Colonic mucosa (tissue), 4 donors: ENCODE measurements at regions not wholly inside any gene's neighbourhood (a gene's known extent, or its start where the extent isn't known, plus 50 kb on each side); places are given as distances from the start of the nearest gene placed in this dataset.
"Not testable (repeated sequence)": the region's sequence is repeated elsewhere in the genome, so short reads cannot be mapped to it uniquely, and the experiment has no call there.

ENCODE experiments used
- DNase-seq: peaks from one replicate; pipeline ENCODE4 v3.0.0-alpha.2; 2020
- H3K27ac ChIP-seq: fragments of 200-600 bp; one replicate; pipeline ENCODE4 v1.8.0; 2021
- H3K27me3 ChIP-seq: fragments of 200-600 bp; one replicate; pipeline ENCODE4 v1.8.0; 2021
- H3K36me3 ChIP-seq: fragments of 200-600 bp; one replicate; pipeline ENCODE4 v1.8.0; 2021
- H3K4me1 ChIP-seq: fragments of 200-600 bp; one replicate; pipeline ENCODE4 v1.8.0; 2021; ENCODE audit warnings: mild to moderate bottlenecking
- H3K4me3 ChIP-seq: fragments of 200-600 bp; one replicate; pipeline ENCODE4 v1.8.0; 2021
- H3K9ac ChIP-seq, 2 donors: one replicate each; pipeline ENCODE4 v1.7.0; 2013; ENCODE audit warnings: control low read depth in 2 of 2, low read depth in 2 of 2, low read length in 2 of 2
- H3K9me3 ChIP-seq: fragments of 200-600 bp; one replicate; pipeline ENCODE4 v1.8.0; 2021
- CTCF ChIP-seq: fragments of 200-600 bp; IDR thresholded peaks from one replicate; pipeline ENCODE4 v1.8.0; 2022; ENCODE audit warnings: antibody characterized with exemption, mild to moderate bottlenecking
- intact Hi-C: fragments of 100-400 bp; cut with DNase I; formaldehyde crosslinking; loops from one replicate; pipeline ENCODE4 v1.14.1; 2022
- donor health status: healthy.
- donor health status: DM: no; HTN: no; CAD: no.
- donor health status: DM: no; HTN: no; CAD: no.

DNA sequence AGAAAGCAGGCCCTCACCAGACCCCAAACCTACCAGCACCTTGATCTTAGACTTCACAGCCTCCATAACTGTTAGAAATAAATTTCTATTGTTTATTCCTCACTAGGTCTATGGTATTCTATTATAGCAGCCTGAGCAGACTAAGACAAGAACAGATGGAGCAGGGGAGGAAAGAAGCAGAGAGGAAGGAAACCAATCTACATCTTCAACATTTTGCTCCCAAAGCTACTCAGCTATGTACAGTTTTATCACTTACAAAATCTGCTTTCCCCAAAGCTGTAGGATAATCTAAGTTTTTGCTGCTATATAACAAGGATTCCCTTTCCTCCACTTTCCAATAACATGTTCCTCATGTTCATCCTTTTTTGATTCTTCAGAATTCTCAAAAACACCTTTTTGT lies 274.4 kb upstream of the CHAC2 start:
- Histone ChIP-seq H3K36me3 (no peaks in the 10 kb centered on the region), H3K27me3 (no peaks in the 10 kb centered on the region), H3K9me3 (no peaks in the 10 kb centered on the region), H3K4me3 (no peak overlapping the region), H3K4me1 (no peaks in the 10 kb centered on the region), H3K27ac (no peak overlapping the region), H3K9ac (no peak overlapping the region)
- DNase-seq, result no peak
- TF ChIP-seq CTCF, result no peak
- intact Hi-C loops, result no loop called here

GRCh38 chr2:53490659-53491058 lies 276.9 kb upstream of the CHAC2 start:
- Histone ChIP-seq H3K36me3 (no peaks in the 10 kb centered on the region), H3K9me3 (no peaks in the 10 kb centered on the region), H3K27ac (no peak overlapping the region), H3K9ac (no peak overlapping the region), H3K4me1 (no peaks in the 10 kb centered on the region), H3K4me3 (no peak overlapping the region), H3K27me3 (no peaks in the 10 kb centered on the region)
- no peak for DNase-seq
- TF ChIP-seq CTCF, result no peak
- intact Hi-C loops, result no loop called here

GRCh38 chr2:53486185-53486899 lies 281.3 kb upstream of the CHAC2 start:
- DNase-seq, H3K27ac ChIP-seq, intact Hi-C loops, H3K9ac ChIP-seq, H3K4me3 ChIP-seq, H3K9me3 ChIP-seq, H3K27me3 ChIP-seq, H3K36me3 ChIP-seq, H3K4me1 ChIP-seq: not testable (repeated sequence)

DNA sequence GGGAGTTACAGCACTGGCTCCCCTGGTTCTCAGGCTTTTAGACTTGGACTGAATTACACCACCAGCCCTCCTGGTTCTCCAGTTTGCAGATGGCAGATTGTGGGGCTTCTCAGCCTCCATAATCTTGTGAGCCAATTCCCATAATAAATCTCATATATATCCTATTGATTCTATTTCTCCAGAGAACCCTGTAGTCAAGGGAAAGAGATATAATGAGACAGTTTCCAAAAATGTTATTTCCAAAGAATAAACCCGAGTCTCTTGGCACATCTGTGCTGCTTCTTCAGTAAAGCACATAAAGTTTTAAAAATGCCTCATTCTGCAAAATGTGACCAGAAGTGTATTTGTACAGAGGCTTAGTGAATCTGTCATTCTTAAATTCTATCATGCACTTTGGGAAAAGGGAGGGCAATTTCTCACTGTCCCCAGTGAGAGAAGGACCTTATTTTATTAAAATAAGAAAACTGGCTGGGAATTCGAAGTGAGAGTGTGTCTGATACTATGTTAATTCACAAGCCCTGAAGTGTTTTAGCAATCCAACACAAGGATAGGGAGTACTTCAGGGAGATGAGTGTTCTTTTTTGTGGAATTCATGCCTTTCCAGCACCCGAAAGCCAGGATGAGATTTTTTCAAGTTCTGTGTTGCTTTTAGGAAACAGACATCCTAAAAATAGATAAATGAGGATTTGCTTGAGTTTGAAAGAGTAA lies 282.4 kb upstream of the CHAC2 start:
- intact Hi-C loops, result no loop called here
- TF ChIP-seq CTCF, result no peak
- H3K9me3 ChIP-seq, result no peaks in the 10 kb centered on the region
- no peak overlapping the region for H3K4me3 ChIP-seq
- no peak overlapping the region for H3K27ac ChIP-seq
- H3K9ac ChIP-seq, result no peak overlapping the region
- no peaks in the 10 kb centered on the region for H3K36me3 ChIP-seq
- no peaks in the 10 kb centered on the region for H3K27me3 ChIP-seq
- H3K4me1 ChIP-seq, result no peaks in the 10 kb centered on the region
- no peak for DNase-seq

GRCh38 chr2:53484531-53484930 lies 283.1 kb upstream of the CHAC2 start:
- Histone ChIP-seq H3K4me3 (no peak overlapping the region), H3K27me3 (no peaks in the 10 kb centered on the region), H3K4me1 (no peaks in the 10 kb centered on the region), H3K36me3 (no peaks in the 10 kb centered on the region), H3K9ac (no peak overlapping the region), H3K9me3 (no peaks in the 10 kb centered on the region), H3K27ac (no peak overlapping the region)
- intact Hi-C loops, result no loop called here
- TF ChIP-seq CTCF, result no peak
- no peak for DNase-seq

DNA sequence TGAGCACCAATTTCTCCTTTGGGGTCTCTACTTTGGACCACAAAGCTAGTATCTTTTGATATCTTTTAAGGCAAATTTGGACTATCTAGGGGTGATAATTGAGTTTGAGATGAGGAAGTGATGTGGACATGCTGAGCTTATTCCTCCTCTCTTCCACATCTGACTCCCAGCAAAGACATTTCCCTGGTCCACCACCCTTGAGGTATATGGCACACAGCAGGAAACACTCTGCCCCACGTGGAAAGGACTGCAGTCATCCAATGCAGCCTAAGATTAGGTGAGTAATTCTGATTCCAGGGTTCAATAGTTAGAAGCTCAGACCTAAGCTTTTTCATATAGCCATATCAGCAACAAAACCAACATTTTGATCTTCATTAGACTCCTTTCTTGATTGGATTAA lies 290.1 kb upstream of the CHAC2 start:
- Histone ChIP-seq H3K9me3 (no peaks in the 10 kb centered on the region), H3K4me3 (no peak overlapping the region), H3K27ac (no peak overlapping the region), H3K4me1 (no peaks in the 10 kb centered on the region), H3K9ac (no peak overlapping the region), H3K36me3 (no peaks in the 10 kb centered on the region), H3K27me3 (no peaks in the 10 kb centered on the region)
- intact Hi-C loops, result no loop called here
- no peak for DNase-seq
- no peak for TF ChIP-seq CTCF
